ENCODE measurements at regions not wholly inside any gene's neighbourhood (a gene's known extent, or its start where the extent isn't known, plus 50 kb on each side); places are given as distances from the start of the nearest gene placed in this dataset.

DNA sequence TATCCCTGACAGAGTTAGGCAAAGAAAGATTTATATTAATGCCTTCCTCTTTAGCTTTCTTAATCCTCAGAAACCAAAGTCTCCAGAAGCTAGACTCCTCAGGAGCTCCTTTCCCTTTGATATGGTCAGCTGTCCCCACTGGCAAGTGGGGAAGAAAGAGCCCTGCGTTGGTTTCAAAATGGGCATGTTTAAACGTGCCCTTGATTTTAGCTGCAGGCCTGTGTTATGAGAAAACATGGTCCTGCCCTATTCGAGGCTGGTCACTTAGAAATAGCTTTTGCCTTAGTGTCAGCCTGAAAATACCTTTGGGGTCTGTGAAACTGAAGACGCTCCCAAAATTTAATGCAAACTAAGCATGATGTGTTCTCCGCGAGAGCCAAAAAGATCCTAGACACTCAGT is 135.5 kb upstream of the RARB start:
- Histone ChIP-seq H3K4me1 (replicated peaks in 1 of 2) (peaks cover 43 to 53% of the 10 kb centered on the region in 2 donors), H3K4me3 (no peak overlapping the region), H3K27ac (peak overlapping the region in 1 of 2 donors; percentile 74)
- in situ Hi-C loops (cut with MboI; ENCODE audit: low pct_unique_long_range_greater_than_20kb in 2 of 9, low sequenced_read_pairs in 9 of 9, unreplicated experiment in 9 of 9): loop anchor here in 1 of 9 experiments (25.0 kb wide), 1 partner anchor 295 kb away; no protein-coding TSS in a partner anchor
- WGBS, 10 experiments: 53 to 80% (median 67%) methylated on average over 2 to 6 of the region's 6 CpGs; no CpG with 5 or more reads in 3 of the 10 experiments
- ATAC-seq (replicated peaks in 6 of 8): no peak

DNA sequence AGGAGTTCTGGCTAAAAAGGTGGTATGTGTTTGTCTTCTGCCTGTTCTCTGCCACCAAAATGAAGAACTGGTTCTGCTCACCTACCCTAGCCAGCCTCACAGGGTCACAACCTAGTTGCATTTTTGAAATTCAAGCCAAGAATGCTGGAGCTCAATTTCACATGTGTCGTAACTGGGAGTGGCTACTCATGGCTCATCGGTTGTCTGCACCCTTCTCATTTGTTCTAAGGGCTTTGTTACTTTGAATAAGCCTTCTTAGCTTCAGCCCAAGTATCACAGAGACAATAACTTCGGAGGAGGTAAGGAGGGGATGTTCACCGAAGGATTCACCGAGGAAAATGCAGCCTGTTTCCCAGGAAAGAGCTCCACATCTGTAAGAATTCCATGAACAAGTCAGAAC is 134.3 kb upstream of the RARB start:
- ATAC-seq (replicated peaks in 6 of 8): peak in 3 of 8 experiments; percentile 25 to 91 (median 85)
- in situ Hi-C loops (cut with MboI; ENCODE audit: low pct_unique_long_range_greater_than_20kb in 2 of 9, low sequenced_read_pairs in 9 of 9, unreplicated experiment in 9 of 9): loop anchor here in 1 of 9 experiments (25.0 kb wide), 1 partner anchor 294 kb away; no protein-coding TSS in a partner anchor
- Histone ChIP-seq H3K4me1 (replicated peaks in 1 of 2) (peaks cover 48 to 57% of the 10 kb centered on the region in 2 donors), H3K27ac (no peak overlapping the region), H3K4me3 (no peak overlapping the region)
- WGBS, 10 experiments: 10 to 100% (median 28%) methylated on average over 1 to 5 of the region's 5 CpGs; no CpG with 5 or more reads in 1 of the 10 experiments

GRCh38 chr3:25294169-25294805 is 133.8 kb upstream of the RARB start:
- Histone ChIP-seq H3K4me3 (no peak overlapping the region), H3K4me1 (replicated peaks in 1 of 2) (peaks cover 43 to 54% of the 10 kb centered on the region in 2 donors), H3K27ac (no peak overlapping the region)
- ATAC-seq (replicated peaks in 6 of 8): peak in 3 of 8 experiments; percentile 13 to 82 (median 80)
- in situ Hi-C loops (cut with MboI; ENCODE audit: low pct_unique_long_range_greater_than_20kb in 2 of 9, low sequenced_read_pairs in 9 of 9, unreplicated experiment in 9 of 9): loop anchor here in 1 of 9 experiments (25.0 kb wide), 1 partner anchor 293 kb away; no protein-coding TSS in a partner anchor
- 20 to 93% (median 72%) methylated on average over 1 to 6 of the region's 6 CpGs; no CpG with 5 or more reads in 1 of the 10 experiments for WGBS, 10 experiments

- ATAC-seq (replicated peaks in 6 of 8): peak in 5 of 8 experiments; percentile 30 to 88 (median 61)
These were observed 130.1 kb upstream of the RARB start for GRCh38 chr3:25297667-25298585.

DNA sequence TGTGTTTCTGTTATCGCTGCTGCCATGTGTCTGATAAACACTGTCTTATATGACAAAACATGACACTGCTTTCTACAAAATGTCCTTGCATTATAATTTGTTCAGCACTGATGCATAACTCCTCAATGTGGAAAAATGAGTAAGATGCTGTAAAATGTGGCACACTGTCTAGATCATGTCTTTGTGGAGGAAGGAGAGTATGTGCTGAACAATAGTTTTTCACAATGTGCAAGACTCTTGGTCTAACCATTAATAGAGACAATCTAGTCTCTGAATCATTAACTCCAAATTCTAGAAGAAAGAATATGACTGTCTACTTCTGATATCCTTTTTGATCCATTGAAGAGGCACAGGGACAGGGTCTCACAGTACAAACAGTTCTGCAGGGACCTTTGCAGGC is 127.9 kb upstream of the RARB start:
- in situ Hi-C loops (cut with MboI; ENCODE audit: low pct_unique_long_range_greater_than_20kb in 2 of 9, low sequenced_read_pairs in 9 of 9, unreplicated experiment in 9 of 9): no loop called here
- Histone ChIP-seq H3K27ac (no peak overlapping the region), H3K4me1 (replicated peaks in 1 of 2) (peaks cover 8 to 17% of the 10 kb centered on the region in 2 donors), H3K4me3 (no peak overlapping the region)
- 33 to 100% (median 100%) methylated on average over 1 of the region's 1 CpG; no CpG with 5 or more reads in 3 of the 10 experiments for WGBS, 10 experiments
- ATAC-seq (replicated peaks in 6 of 8): no peak

More at GRCh38 chr3:25297667-25298585, 130.1 kb upstream of the RARB start:
- in situ Hi-C loops (cut with MboI; ENCODE audit: low pct_unique_long_range_greater_than_20kb in 2 of 9, low sequenced_read_pairs in 9 of 9, unreplicated experiment in 9 of 9): loop anchor here in 1 of 9 experiments (25.0 kb wide), 1 partner anchor 289 kb away; no protein-coding TSS in a partner anchor
- Histone ChIP-seq H3K4me1 (replicated peaks in 1 of 2) (peaks cover 8 to 24% of the 10 kb centered on the region in 2 donors), H3K4me3 (no peak overlapping the region), H3K27ac (no peak overlapping the region)
- 20 to 80% (median 56%) methylated on average over 1 to 8 of the region's 9 CpGs; no CpG with 5 or more reads in 2 of the 10 experiments for WGBS, 10 experiments

GRCh38 chr3:25304916-25305315 is 123.1 kb upstream of the RARB start:
- WGBS, 10 experiments: 14 to 100% (median 61%) methylated on average over 1 to 2 of the region's 2 CpGs; no CpG with 5 or more reads in 3 of the 10 experiments
- Histone ChIP-seq H3K4me3 (no peak overlapping the region), H3K4me1 (replicated peaks in 1 of 2) (peaks cover 22 to 23% of the 10 kb centered on the region in 2 donors), H3K27ac (no peak overlapping the region)
- ATAC-seq (replicated peaks in 6 of 8): no peak
- in situ Hi-C loops (cut with MboI; ENCODE audit: low pct_unique_long_range_greater_than_20kb in 2 of 9, low sequenced_read_pairs in 9 of 9, unreplicated experiment in 9 of 9): no loop called here

GRCh38 chr3:25306066-25306465 is 122.0 kb upstream of the RARB start:
- Histone ChIP-seq H3K4me3 (no peak overlapping the region), H3K27ac (peak overlapping the region in 1 of 2 donors; percentile 31), H3K4me1 (replicated peaks in 1 of 2) (peaks cover 22 to 23% of the 10 kb centered on the region in 2 donors)
- ATAC-seq (replicated peaks in 6 of 8): peak in 1 of 8 experiments; percentile 85
- in situ Hi-C loops (cut with MboI; ENCODE audit: low pct_unique_long_range_greater_than_20kb in 2 of 9, low sequenced_read_pairs in 9 of 9, unreplicated experiment in 9 of 9): no loop called here
- 19 to 80% (median 53%) methylated on average over 1 to 5 of the region's 5 CpGs for WGBS, 10 experiments

- H3K4me1 ChIP-seq (replicated peaks in 1 of 2): peaks cover 22 to 23% of the 10 kb centered on the region in 2 donors
- in situ Hi-C loops (cut with MboI; ENCODE audit: low pct_unique_long_range_greater_than_20kb in 2 of 9, low sequenced_read_pairs in 9 of 9, unreplicated experiment in 9 of 9): no loop called here
- H3K4me3 ChIP-seq: no peak overlapping the region
- H3K27ac ChIP-seq: no peak overlapping the region
- peak in 3 of 8 experiments; percentile 20 to 65 (median 35) for ATAC-seq (replicated peaks in 6 of 8)
- WGBS, 10 experiments: 0 to 90% (median 33%) methylated on average over 1 to 2 of the region's 2 CpGs; no CpG with 5 or more reads in 1 of the 10 experiments
These were observed 121.4 kb upstream of the RARB start for GRCh38 chr3:25306705-25307104.

- Histone ChIP-seq H3K27ac (no peak overlapping the region), H3K4me1 (replicated peaks in 1 of 2) (peaks cover 0 to 9% of the 10 kb centered on the region in 2 donors), H3K4me3 (no peak overlapping the region)
- ATAC-seq (replicated peaks in 6 of 8): no peak
- 0 to 100% (median 80%) methylated on average over 1 to 2 of the region's 2 CpGs; no CpG with 5 or more reads in 3 of the 10 experiments for WGBS, 10 experiments
- in situ Hi-C loops (cut with MboI; ENCODE audit: low pct_unique_long_range_greater_than_20kb in 2 of 9, low sequenced_read_pairs in 9 of 9, unreplicated experiment in 9 of 9): no loop called here
These were observed 114.8 kb upstream of the RARB start for GRCh38 chr3:25313286-25313685.

- H3K4me3 ChIP-seq: no peak overlapping the region
- peak in 4 of 8 experiments; percentile 23 to 91 (median 78) for ATAC-seq (replicated peaks in 6 of 8)
- H3K4me1 ChIP-seq (replicated peaks in 1 of 2): no peaks in the 10 kb centered on the region
- no peak overlapping the region for H3K27ac ChIP-seq
- in situ Hi-C loops (cut with MboI; ENCODE audit: low pct_unique_long_range_greater_than_20kb in 2 of 9, low sequenced_read_pairs in 9 of 9, unreplicated experiment in 9 of 9): no loop called here
- WGBS, 10 experiments: 19 to 100% (median 92%) methylated on average over 1 to 6 of the region's 7 CpGs
These were observed 103.0 kb upstream of the RARB start for GRCh38 chr3:25324954-25325655.

DNA sequence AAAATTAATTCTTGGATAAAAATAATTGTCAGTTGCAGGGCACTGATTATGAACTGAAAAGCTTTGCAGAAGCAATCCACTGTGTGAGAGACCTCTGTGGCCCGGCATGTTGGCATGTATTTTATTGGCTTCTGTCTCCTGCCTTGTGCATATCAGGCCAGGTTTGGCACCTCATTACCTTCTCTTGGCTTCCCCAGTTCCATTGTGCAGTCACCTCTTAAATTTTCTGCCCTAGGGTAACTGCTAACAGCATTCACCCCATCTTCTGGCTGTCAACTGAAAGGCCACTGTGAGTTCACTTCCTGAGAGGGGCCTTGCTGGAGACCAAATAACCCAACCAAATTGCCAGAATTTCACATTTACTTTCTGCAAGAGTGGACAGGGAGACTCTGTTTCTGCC is 92.7 kb upstream of the RARB start:
- no peak for ATAC-seq (replicated peaks in 6 of 8)
- 29 to 86% (median 80%) methylated on average over 1 of the region's 1 CpG; no CpG with 5 or more reads in 5 of the 10 experiments for WGBS, 10 experiments

DNA sequence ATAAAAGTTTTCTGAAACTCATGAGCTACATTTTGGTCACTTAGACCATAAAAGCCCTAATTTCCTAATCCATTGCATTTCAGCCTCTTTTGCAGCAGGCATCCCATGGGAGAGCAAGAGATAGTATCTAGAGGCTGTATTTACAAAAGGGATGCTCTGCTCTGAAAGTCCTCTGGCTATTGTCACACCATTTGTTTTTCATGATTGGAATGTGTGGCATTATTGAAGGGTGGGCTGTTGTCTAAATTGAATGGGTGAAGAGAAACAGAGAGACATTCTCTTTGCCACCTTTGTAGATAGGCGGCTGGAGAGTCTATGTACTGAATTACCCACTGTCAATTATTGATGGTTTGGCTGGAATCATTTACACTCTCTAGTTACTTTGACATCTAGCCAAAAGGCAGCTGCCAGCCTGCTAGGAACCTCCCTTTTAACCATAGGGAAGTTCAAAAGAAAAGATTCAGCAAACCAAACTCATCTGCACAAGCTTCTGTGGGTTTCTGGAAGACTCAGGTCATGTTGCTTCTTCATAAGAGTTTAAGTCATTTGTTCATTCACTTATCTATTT is 89.8 kb upstream of the RARB start:
- in situ Hi-C loops (cut with MboI; ENCODE audit: low pct_unique_long_range_greater_than_20kb in 2 of 9, low sequenced_read_pairs in 9 of 9, unreplicated experiment in 9 of 9): no loop called here
- Histone ChIP-seq H3K4me3 (no peak overlapping the region), H3K27ac (no peak overlapping the region), H3K4me1 (replicated peaks in 1 of 2) (peaks cover 0 to 11% of the 10 kb centered on the region in 2 donors)
- ATAC-seq (replicated peaks in 6 of 8): peak in 1 of 8 experiments; percentile 27
- 0 to 60% (median 50%) methylated on average over 1 of the region's 1 CpG; no CpG with 5 or more reads in 4 of the 10 experiments for WGBS, 10 experiments

More for the DNA sequence above, 92.7 kb upstream of the RARB start:
- Histone ChIP-seq H3K4me1 (replicated peaks in 1 of 2) (peaks cover 0 to 9% of the 10 kb centered on the region in 2 donors), H3K27ac (no peak overlapping the region), H3K4me3 (no peak overlapping the region)
- in situ Hi-C loops (cut with MboI; ENCODE audit: low pct_unique_long_range_greater_than_20kb in 2 of 9, low sequenced_read_pairs in 9 of 9, unreplicated experiment in 9 of 9): no loop called here
